B cell (primary cell): ENCODE measurements at regions not wholly inside any gene's neighbourhood (a gene's known extent, or its start where the extent isn't known, plus 50 kb on each side); places are given as distances from the start of the nearest gene placed in this dataset.

ENCODE experiments used
- EZH2 ChIP-seq: IDR thresholded peaks from 2 replicates; pipeline ENCODE4 v1.6.1; 2012; ENCODE audit warnings: borderline replicate concordance, low read depth, mild to moderate bottlenecking, moderate library complexity, low read length; ENCODE audit not compliant: insufficient read depth, poor library complexity, severe bottlenecking
- TF ChIP-seq, protein P1 (sequence below): fragments of 200-600 bp; IDR thresholded peaks from one replicate; pipeline ENCODE4 v1.8.0; 2022; ENCODE audit warnings: antibody characterized with exemption, mild to moderate bottlenecking

DNA sequence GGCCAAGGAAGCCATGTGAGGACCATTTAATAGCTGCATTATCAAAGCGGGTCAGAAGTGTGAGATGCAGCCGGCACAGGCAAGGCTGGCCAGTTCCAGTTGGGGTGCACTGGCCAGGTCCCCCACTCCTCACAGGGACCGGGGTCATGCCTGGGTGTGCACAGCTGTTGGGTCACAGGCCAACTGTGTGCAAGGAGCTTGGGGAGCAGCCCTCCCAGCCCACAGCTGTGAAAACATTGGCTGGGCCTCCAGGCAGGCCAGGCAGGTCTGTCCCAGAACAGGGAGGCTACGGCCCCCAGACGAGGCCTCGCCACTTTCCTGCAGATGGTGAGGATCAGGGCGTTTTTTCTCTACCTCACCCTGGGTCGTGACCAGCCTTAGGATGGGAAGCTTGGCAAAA, 521.0 kb downstream of the NTRK3 start:
- TF ChIP-seq, protein P1, sequence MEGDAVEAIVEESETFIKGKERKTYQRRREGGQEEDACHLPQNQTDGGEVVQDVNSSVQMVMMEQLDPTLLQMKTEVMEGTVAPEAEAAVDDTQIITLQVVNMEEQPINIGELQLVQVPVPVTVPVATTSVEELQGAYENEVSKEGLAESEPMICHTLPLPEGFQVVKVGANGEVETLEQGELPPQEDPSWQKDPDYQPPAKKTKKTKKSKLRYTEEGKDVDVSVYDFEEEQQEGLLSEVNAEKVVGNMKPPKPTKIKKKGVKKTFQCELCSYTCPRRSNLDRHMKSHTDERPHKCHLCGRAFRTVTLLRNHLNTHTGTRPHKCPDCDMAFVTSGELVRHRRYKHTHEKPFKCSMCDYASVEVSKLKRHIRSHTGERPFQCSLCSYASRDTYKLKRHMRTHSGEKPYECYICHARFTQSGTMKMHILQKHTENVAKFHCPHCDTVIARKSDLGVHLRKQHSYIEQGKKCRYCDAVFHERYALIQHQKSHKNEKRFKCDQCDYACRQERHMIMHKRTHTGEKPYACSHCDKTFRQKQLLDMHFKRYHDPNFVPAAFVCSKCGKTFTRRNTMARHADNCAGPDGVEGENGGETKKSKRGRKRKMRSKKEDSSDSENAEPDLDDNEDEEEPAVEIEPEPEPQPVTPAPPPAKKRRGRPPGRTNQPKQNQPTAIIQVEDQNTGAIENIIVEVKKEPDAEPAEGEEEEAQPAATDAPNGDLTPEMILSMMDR: no peak
- TF ChIP-seq EZH2: no peak
